ENCODE measurements at regions not wholly inside any gene's neighbourhood (a gene's known extent, or its start where the extent isn't known, plus 50 kb on each side); places are given as distances from the start of the nearest gene placed in this dataset.

GRCh38 chr5:30413540-30413939 is 779.9 kb upstream of the CDH6 start:
- no peak for TF ChIP-seq CTCF (IDR thresholded peaks at IDR 0.05; ENCODE audit: low read depth, low read length)
- no peak for TF ChIP-seq MYC (IDR thresholded peaks at IDR 0.05; ENCODE audit: low read depth, low read length)
